ENCODE measurements at regions not wholly inside any gene's neighbourhood (a gene's known extent, or its start where the extent isn't known, plus 50 kb on each side); places are given as distances from the start of the nearest gene placed in this dataset.
"Not testable (repeated sequence)": the region's sequence is repeated elsewhere in the genome, so short reads cannot be mapped to it uniquely, and the experiment has no call there.

GRCh38 chr14:26304056-26304455 lies 293.8 kb downstream of the NOVA1 start:
- DNase-seq (ENCODE audit: low spot score), result no peak

GRCh38 chr14:26293909-26294308 lies 303.9 kb downstream of the NOVA1 start:
- no peak for DNase-seq (ENCODE audit: low spot score)

- DNase-seq (ENCODE audit: low spot score), result no peak
These were observed 307.8 kb downstream of the NOVA1 start for GRCh38 chr14:26289891-26290486.

GRCh38 chr14:26286913-26287205 lies 311.0 kb downstream of the NOVA1 start:
- DNase-seq (ENCODE audit: low spot score), result no peak

- no peak for DNase-seq (ENCODE audit: low spot score)
These were observed 311.5 kb downstream of the NOVA1 start for GRCh38 chr14:26286081-26286912.

GRCh38 chr14:26282578-26282977 lies 315.3 kb downstream of the NOVA1 start:
- no peak for DNase-seq (ENCODE audit: low spot score)

- not testable (repeated sequence) for DNase-seq (ENCODE audit: low spot score)
These were observed 315.8 kb downstream of the NOVA1 start for GRCh38 chr14:26282011-26282410.

GRCh38 chr14:26281280-26281998 lies 316.4 kb downstream of the NOVA1 start:
- DNase-seq (ENCODE audit: low spot score), result no peak

GRCh38 chr14:26276757-26277156 lies 321.1 kb downstream of the NOVA1 start:
- DNase-seq (ENCODE audit: low spot score), result no peak

GRCh38 chr14:26265170-26265685 lies 332.6 kb downstream of the NOVA1 start:
- no peak for DNase-seq (ENCODE audit: low spot score)

GRCh38 chr14:26261368-26262122 lies 336.3 kb downstream of the NOVA1 start:
- no peak for DNase-seq (ENCODE audit: low spot score)

- DNase-seq (ENCODE audit: low spot score), result no peak
These were observed 342.6 kb downstream of the NOVA1 start for GRCh38 chr14:26255213-26255612.

GRCh38 chr14:26252176-26252575 lies 345.7 kb downstream of the NOVA1 start:
- no peak for DNase-seq (ENCODE audit: low spot score)

- no peak for DNase-seq (ENCODE audit: low spot score)
These were observed 364.7 kb downstream of the NOVA1 start for GRCh38 chr14:26233118-26233517.

GRCh38 chr14:26218861-26219260 lies 379.0 kb downstream of the NOVA1 start:
- DNase-seq (ENCODE audit: low spot score), result no peak

- no peak for DNase-seq (ENCODE audit: low spot score)
These were observed 380.1 kb downstream of the NOVA1 start for GRCh38 chr14:26217778-26218177.

- no peak for DNase-seq (ENCODE audit: low spot score)
These were observed 381.0 kb downstream of the NOVA1 start for GRCh38 chr14:26216786-26217185.

- DNase-seq (ENCODE audit: low spot score), result no peak
These were observed 383.8 kb downstream of the NOVA1 start for GRCh38 chr14:26213846-26214575.

- DNase-seq (ENCODE audit: low spot score), result no peak
These were observed 388.1 kb downstream of the NOVA1 start for GRCh38 chr14:26209699-26210098.

GRCh38 chr14:26206640-26207039 lies 391.2 kb downstream of the NOVA1 start:
- DNase-seq (ENCODE audit: low spot score), result no peak

GRCh38 chr14:26204728-26205479 lies 392.9 kb downstream of the NOVA1 start:
- DNase-seq (ENCODE audit: low spot score), result peak; percentile 45

Data from ureter (tissue), 1 donor.